ENCODE measurements at regions not wholly inside any gene's neighbourhood (a gene's known extent, or its start where the extent isn't known, plus 50 kb on each side); places are given as distances from the start of the nearest gene placed in this dataset.

DNA sequence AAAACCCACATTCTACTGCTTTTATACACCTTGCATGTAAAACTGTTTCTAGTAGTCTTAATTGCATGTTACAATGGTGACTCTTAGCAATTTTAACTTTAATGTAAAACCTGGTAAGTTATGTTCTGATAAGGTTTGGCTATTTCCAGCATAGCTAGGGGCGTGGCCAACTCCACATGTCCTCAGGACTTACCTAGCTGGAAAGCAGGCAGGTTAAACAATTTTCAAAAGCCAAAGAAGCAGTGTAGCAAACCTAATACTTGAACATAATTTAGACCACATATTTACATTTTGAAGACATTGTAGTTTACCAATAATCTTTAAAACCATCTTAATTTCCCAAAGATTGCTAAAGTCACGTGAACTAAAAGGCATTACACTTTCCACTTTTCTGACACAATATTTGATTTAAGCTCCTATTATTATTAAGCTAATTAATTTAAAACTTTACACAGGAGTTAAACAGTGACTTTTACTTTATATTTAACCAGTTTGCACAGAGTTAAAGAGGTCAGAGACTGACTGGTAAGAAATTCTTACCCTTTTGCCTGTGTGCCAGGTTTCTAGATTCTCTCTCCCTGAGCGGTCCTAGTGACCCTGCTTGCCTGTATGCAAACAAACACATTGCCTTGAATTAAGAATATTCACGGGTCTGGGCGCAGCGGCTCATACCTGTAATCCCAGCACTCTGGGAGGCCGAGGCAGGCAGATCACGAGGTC, 88.2 kb downstream of the GLUD2 start:
- Mint-ChIP-seq H3K27ac (no peak overlapping the region), H3K9me3 (ENCODE audit: low read depth) (peaks cover 20% of the 10 kb centered on the region), H3K36me3 (ENCODE audit: insufficient read depth) (peaks cover 1% of the 10 kb centered on the region), H3K4me3 (ENCODE audit: low read depth) (no peak overlapping the region), H3K4me1 (ENCODE audit: low read depth) (peaks cover 2% of the 10 kb centered on the region), H3K27me3 (no peaks in the 10 kb centered on the region)
- TF ChIP-seq, protein P1, sequence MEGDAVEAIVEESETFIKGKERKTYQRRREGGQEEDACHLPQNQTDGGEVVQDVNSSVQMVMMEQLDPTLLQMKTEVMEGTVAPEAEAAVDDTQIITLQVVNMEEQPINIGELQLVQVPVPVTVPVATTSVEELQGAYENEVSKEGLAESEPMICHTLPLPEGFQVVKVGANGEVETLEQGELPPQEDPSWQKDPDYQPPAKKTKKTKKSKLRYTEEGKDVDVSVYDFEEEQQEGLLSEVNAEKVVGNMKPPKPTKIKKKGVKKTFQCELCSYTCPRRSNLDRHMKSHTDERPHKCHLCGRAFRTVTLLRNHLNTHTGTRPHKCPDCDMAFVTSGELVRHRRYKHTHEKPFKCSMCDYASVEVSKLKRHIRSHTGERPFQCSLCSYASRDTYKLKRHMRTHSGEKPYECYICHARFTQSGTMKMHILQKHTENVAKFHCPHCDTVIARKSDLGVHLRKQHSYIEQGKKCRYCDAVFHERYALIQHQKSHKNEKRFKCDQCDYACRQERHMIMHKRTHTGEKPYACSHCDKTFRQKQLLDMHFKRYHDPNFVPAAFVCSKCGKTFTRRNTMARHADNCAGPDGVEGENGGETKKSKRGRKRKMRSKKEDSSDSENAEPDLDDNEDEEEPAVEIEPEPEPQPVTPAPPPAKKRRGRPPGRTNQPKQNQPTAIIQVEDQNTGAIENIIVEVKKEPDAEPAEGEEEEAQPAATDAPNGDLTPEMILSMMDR (IDR thresholded peaks at IDR 0.05; ENCODE audit: unreplicated experiment), result no peak
- no peak for DNase-seq (ENCODE audit: low spot score, unreplicated experiment)

DNA sequence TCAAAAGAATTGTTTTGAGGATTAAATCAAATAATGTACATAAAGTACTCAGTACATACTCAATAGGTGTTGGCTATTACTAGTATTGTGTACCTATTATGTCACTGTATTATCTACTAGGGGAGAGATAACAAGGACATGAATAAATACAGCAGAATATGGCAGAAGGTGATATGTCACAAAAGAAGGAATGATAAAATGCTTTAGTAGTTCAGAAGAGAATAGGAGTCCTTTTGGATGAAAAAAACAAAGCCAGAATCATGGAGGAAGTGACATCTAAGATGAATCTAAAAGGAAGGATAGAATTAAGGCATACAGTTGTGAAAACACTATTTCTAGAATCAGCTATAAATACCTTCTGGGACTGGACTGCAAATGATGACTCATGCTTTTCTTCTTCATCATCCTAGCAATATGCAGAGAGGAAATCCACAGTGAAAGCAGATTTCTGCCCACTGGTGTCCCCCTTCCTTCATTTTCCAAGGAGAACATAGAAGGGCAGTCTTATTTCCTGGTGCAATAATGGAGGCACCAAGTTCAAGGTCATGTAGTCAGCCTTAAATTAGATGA, 98.7 kb downstream of the GLUD2 start:
- Mint-ChIP-seq H3K27me3 (no peaks in the 10 kb centered on the region), H3K36me3 (ENCODE audit: insufficient read depth) (peaks cover 2% of the 10 kb centered on the region), H3K4me1 (ENCODE audit: low read depth) (peaks cover 6% of the 10 kb centered on the region), H3K27ac (no peak overlapping the region), H3K4me3 (ENCODE audit: low read depth) (no peak overlapping the region), H3K9me3 (ENCODE audit: low read depth) (peaks cover 28% of the 10 kb centered on the region)
- TF ChIP-seq, protein P1 (IDR thresholded peaks at IDR 0.05; ENCODE audit: unreplicated experiment), result no peak
- no peak for DNase-seq (ENCODE audit: low spot score, unreplicated experiment)

DNA sequence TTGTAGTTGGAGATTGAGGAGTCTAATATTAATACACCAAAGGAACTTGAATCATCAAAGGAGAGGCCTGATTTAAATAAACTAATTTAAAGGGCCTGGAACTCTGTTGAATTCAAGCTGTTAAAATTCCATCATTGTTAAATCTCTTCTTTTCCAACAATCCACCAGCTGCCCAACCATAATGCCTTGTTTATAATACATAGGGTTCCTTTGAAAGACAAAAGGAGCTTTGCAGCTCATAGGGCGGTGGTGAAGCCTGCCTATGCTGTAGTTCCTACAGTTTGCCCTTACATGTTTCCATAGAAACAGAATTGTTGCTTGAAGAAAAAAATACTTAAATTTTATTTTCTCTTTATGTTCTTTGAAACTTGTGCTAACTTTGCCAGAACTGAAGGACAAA, 102.8 kb downstream of the GLUD2 start:
- Mint-ChIP-seq H3K27me3 (no peaks in the 10 kb centered on the region), H3K4me3 (ENCODE audit: low read depth) (no peak overlapping the region), H3K36me3 (ENCODE audit: insufficient read depth) (peaks cover 3% of the 10 kb centered on the region), H3K9me3 (ENCODE audit: low read depth) (peaks cover 45% of the 10 kb centered on the region), H3K27ac (no peak overlapping the region), H3K4me1 (ENCODE audit: low read depth) (peaks cover 6% of the 10 kb centered on the region)
- TF ChIP-seq, protein P1 (IDR thresholded peaks at IDR 0.05; ENCODE audit: unreplicated experiment), result no peak
- DNase-seq (ENCODE audit: low spot score, unreplicated experiment), result no peak

DNA sequence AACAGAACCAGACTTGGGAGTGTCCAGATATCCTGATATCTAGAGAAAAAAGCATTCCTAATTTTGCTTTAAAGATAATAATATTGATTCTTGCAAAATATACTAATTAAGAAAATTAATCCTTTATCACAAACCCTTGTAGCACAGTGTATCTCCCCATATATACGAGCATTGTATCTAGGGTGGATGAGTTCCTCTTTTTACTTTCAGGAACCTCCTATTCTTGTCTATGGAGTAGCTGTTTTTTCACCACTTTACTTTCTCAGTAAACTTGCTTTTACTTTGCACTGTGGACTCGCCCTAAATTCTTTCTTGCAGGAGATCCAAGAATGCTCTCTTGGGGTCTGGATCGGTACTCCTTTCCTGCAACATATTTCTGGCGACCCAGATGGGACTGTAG, 103.9 kb downstream of the GLUD2 start:
- H3K27ac Mint-ChIP-seq, result no peak overlapping the region

DNA sequence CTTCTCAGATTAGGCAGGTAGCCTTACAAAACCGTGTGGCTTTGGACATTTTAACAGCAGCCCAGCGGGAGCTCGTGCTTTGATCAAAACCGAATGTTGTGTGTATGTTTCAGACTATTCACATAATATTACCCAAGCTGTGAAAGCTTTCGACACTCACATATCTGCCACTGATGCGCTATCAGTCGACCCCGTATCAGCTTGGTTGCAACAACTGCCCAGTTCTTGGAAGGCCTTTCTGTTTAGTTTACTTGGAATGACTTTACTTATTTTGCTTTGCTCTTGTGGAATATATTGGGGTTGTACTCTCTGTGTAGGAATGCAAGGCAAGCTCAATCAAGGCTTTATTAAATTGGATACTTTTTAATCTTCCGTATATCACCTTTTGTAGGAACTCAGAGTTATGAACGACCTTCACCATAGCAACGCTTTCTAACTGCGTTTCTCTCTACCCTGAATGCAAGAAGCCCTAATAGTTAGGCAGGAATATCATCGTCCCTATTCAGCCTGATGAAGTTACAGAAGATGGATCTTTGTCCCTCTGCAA, 107.5 kb downstream of the GLUD2 start:
- Mint-ChIP-seq H3K4me3 (ENCODE audit: low read depth) (no peak overlapping the region), H3K27me3 (no peaks in the 10 kb centered on the region), H3K4me1 (ENCODE audit: low read depth) (peaks cover 14% of the 10 kb centered on the region), H3K36me3 (ENCODE audit: insufficient read depth) (peaks cover 5% of the 10 kb centered on the region), H3K9me3 (ENCODE audit: low read depth) (peaks cover 51% of the 10 kb centered on the region), H3K27ac (no peak overlapping the region)
- no peak for DNase-seq (ENCODE audit: low spot score, unreplicated experiment)
- TF ChIP-seq, protein P1 (IDR thresholded peaks at IDR 0.05; ENCODE audit: unreplicated experiment), result no peak

More for the DNA sequence above, 103.9 kb downstream of the GLUD2 start:
- Mint-ChIP-seq H3K4me3 (ENCODE audit: low read depth) (no peak overlapping the region), H3K9me3 (ENCODE audit: low read depth) (peaks cover 46% of the 10 kb centered on the region), H3K27me3 (no peaks in the 10 kb centered on the region), H3K36me3 (ENCODE audit: insufficient read depth) (peaks cover 3% of the 10 kb centered on the region), H3K4me1 (ENCODE audit: low read depth) (peaks cover 6% of the 10 kb centered on the region)
- DNase-seq (ENCODE audit: low spot score, unreplicated experiment), result no peak
- TF ChIP-seq, protein P1 (IDR thresholded peaks at IDR 0.05; ENCODE audit: unreplicated experiment), result no peak

All from progenitor cell of endocrine pancreas (in vitro differentiated cells).